ENCODE measurements at regions not wholly inside any gene's neighbourhood (a gene's known extent, or its start where the extent isn't known, plus 50 kb on each side); places are given as distances from the start of the nearest gene placed in this dataset.
"Not testable (repeated sequence)": the region's sequence is repeated elsewhere in the genome, so short reads cannot be mapped to it uniquely, and the experiment has no call there.

- Histone ChIP-seq H3K4me3 (no peak overlapping the region), H3K27ac (no peak overlapping the region), H3K4me1 (replicated peaks in 1 of 2) (no peaks in the 10 kb centered on the region), H3K9me3 (replicated peaks in 1 of 3) (no peaks in the 10 kb centered on the region), H3K27me3 (no peaks in the 10 kb centered on the region), H3K36me3 (replicated peaks in 1 of 2) (no peaks in the 10 kb centered on the region)
- no peak for DNase-seq
- 42 to 84% (median 73%) methylated on average over 2 to 5 of the region's 5 CpGs for WGBS, 4 donors
- intact Hi-C loops (cut with DNase I), result no loop called here
- TF ChIP-seq CTCF (IDR thresholded peaks at IDR 0.05), result no peak
- no peak for TF ChIP-seq POLR2A (IDR thresholded peaks at IDR 0.05)
Observed at GRCh38 chr14:105711841-105712460, 185.6 kb downstream of the TMEM121 start.

- H3K4me1 ChIP-seq (replicated peaks in 1 of 2); H3K9me3 ChIP-seq (replicated peaks in 1 of 3); DNase-seq; H3K4me3 ChIP-seq; H3K27me3 ChIP-seq; H3K27ac ChIP-seq; intact Hi-C loops (cut with DNase I); H3K36me3 ChIP-seq (replicated peaks in 1 of 2): not testable (repeated sequence)
- WGBS, 4 donors, result 69 to 92% (median 91%) methylated on average over 3 to 14 of the region's 18 CpGs; no CpG with 5 or more reads in 1 of the 4 donors
Observed at GRCh38 chr14:105712670-105713069, 186.3 kb downstream of the TMEM121 start.

GRCh38 chr14:105713160-105713559 is 186.8 kb downstream of the TMEM121 start:
- H3K27me3 ChIP-seq; H3K36me3 ChIP-seq (replicated peaks in 1 of 2); H3K4me1 ChIP-seq (replicated peaks in 1 of 2); H3K4me3 ChIP-seq; H3K27ac ChIP-seq; H3K9me3 ChIP-seq (replicated peaks in 1 of 3); intact Hi-C loops (cut with DNase I); DNase-seq: not testable (repeated sequence)
- whole genome bisulfite sequencing, 4 donors, result 88 to 97% (median 90%) methylated on average over 6 to 17 of the region's 17 CpGs

DNA sequence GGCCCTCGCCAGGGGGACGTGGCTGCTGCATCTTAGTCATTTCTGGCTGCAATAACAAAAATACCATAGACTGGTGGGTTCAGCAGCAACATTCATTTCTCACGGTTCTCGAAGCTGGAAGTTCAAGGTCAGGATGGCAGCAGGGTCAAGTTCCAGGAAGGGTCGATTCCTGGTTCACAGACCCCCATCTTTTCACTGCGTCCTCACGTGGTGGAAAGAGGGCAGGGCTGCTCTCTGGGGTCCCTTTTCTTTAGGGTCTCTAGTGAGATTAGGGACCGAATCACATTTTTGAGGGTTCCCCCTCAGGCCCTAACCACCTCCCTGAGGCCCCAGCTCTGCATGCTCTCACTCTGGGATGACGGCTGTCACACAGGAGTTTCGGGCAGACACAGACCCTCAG is 187.5 kb downstream of the TMEM121 start:
- 70 to 89% (median 75%) methylated on average over 6 to 8 of the region's 10 CpGs for WGBS, 4 donors
- DNase-seq; intact Hi-C loops (cut with DNase I); H3K36me3 ChIP-seq (replicated peaks in 1 of 2); H3K27me3 ChIP-seq; H3K27ac ChIP-seq; H3K4me3 ChIP-seq; H3K4me1 ChIP-seq (replicated peaks in 1 of 2); H3K9me3 ChIP-seq (replicated peaks in 1 of 3): not testable (repeated sequence)

DNA sequence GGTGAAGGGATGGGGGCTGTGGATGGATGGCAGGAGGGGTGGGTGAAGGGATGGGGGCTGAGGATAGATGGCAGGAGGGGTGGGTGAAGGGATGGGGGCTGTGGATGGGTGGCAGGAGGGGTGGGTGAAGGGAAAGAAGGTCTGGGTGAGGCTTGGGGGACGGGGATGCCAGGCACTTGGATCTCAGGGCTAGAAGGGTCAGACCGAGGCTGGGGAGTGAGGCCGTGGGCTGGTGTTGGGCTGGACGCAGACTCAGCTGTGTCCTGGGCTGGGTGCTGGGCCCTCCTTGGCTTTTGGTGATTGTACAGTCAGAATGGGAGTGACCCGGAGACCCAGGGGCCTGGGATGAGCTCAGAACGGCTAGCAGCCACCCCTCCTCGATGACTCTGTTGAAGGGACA is 192.4 kb downstream of the TMEM121 start:
- H3K27me3 ChIP-seq; H3K27ac ChIP-seq; H3K36me3 ChIP-seq (replicated peaks in 1 of 2); H3K4me3 ChIP-seq; intact Hi-C loops (cut with DNase I); DNase-seq; H3K9me3 ChIP-seq (replicated peaks in 1 of 3); H3K4me1 ChIP-seq (replicated peaks in 1 of 2): not testable (repeated sequence)
- WGBS, 4 donors, result 62 to 85% (median 80%) methylated on average over 4 to 6 of the region's 7 CpGs

GRCh38 chr14:105720106-105720505 is 193.7 kb downstream of the TMEM121 start:
- H3K36me3 ChIP-seq (replicated peaks in 1 of 2); intact Hi-C loops (cut with DNase I); DNase-seq; H3K27me3 ChIP-seq; H3K4me1 ChIP-seq (replicated peaks in 1 of 2); H3K4me3 ChIP-seq; H3K27ac ChIP-seq; H3K9me3 ChIP-seq (replicated peaks in 1 of 3): not testable (repeated sequence)
- WGBS, 4 donors, result 86 to 93% methylated on average over 6 to 7 of the region's 12 CpGs; no CpG with 5 or more reads in 2 of the 4 donors

DNA sequence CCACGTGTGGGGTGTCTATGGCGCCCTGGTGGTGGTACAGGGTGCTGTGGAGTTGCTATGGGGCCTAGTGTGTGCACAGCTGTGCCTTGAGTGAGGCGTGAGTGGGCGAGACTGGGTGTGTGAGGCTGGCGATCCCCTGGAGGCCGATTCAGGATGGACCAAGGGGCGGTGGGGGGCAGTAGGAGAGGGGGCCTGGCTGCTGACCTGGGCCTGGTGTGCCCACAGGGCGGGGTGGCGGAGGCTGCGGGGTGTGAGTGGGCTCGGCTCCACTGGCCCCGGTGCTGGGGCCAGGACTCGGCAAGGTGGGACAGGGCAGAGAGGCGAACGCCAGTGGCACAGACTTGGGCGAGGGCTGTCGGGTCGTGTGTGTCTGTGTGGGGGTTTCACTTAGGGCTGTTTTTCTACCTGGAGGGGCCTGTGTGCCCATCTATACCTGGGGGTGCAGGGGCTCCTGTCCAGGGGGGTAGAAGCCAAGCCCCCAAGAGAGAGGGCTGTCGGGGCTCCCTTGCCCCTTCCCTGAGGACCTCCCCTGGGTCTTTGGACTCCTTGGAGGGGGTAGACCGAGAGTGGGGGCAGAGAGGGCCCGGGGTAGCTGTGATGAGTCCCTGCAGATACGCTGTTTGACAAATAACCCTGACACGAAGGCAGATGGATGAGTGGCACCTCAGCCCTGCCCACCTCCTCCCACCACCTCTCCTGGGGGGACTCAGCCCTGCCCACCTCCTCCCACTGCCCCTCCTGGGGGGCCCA is 194.6 kb downstream of the TMEM121 start:
- H3K27ac ChIP-seq; DNase-seq; H3K9me3 ChIP-seq (replicated peaks in 1 of 3); intact Hi-C loops (cut with DNase I); H3K4me1 ChIP-seq (replicated peaks in 1 of 2); H3K4me3 ChIP-seq; H3K36me3 ChIP-seq (replicated peaks in 1 of 2); H3K27me3 ChIP-seq: not testable (repeated sequence)
- 82 to 90% (median 82%) methylated on average over 2 to 15 of the region's 23 CpGs; no CpG with 5 or more reads in 1 of the 4 donors for WGBS, 4 donors

GRCh38 chr14:105721602-105721970 is 195.2 kb downstream of the TMEM121 start:
- DNase-seq; H3K27ac ChIP-seq; H3K36me3 ChIP-seq (replicated peaks in 1 of 2); intact Hi-C loops (cut with DNase I); H3K27me3 ChIP-seq; H3K4me3 ChIP-seq; H3K9me3 ChIP-seq (replicated peaks in 1 of 3); H3K4me1 ChIP-seq (replicated peaks in 1 of 2): not testable (repeated sequence)
- 50 to 85% (median 71%) methylated on average over 2 to 15 of the region's 17 CpGs; no CpG with 5 or more reads in 1 of the 4 donors for WGBS, 4 donors

GRCh38 chr14:105721996-105722709 is 195.8 kb downstream of the TMEM121 start:
- H3K27ac ChIP-seq; H3K4me3 ChIP-seq; H3K9me3 ChIP-seq (replicated peaks in 1 of 3); intact Hi-C loops (cut with DNase I); DNase-seq; H3K4me1 ChIP-seq (replicated peaks in 1 of 2); H3K36me3 ChIP-seq (replicated peaks in 1 of 2); H3K27me3 ChIP-seq: not testable (repeated sequence)
- 87 to 90% (median 90%) methylated on average over 13 to 40 of the region's 40 CpGs; no CpG with 5 or more reads in 1 of the 4 donors for WGBS, 4 donors

DNA sequence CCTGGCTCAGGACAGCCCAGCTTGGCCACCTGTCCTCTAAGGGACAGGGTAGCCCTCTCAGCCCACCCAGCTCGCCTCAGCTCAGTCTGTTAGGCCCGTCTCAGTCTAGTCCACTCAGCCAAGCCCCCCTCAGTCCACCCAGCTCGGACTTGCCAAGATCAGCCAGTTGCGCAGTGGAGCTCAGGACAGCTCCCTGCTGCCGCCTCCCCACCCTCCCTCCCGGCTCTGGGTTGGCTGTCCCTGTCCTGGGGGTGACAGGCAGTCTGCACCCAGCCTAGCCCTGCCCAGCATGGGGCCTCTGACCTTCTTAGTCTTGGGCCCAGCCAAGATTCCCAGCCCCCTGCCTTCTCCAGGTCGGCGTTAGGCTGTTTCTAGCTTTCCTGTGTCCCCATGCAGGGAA is 196.9 kb downstream of the TMEM121 start:
- WGBS, 4 donors, result 81% methylated on average over 5 to 6 of the region's 8 CpGs; no CpG with 5 or more reads in 2 of the 4 donors
- H3K36me3 ChIP-seq (replicated peaks in 1 of 2); DNase-seq; intact Hi-C loops (cut with DNase I); H3K4me1 ChIP-seq (replicated peaks in 1 of 2); H3K27ac ChIP-seq; H3K4me3 ChIP-seq; H3K27me3 ChIP-seq; H3K9me3 ChIP-seq (replicated peaks in 1 of 3): not testable (repeated sequence)
